ENCODE measurements at regions not wholly inside any gene's neighbourhood (a gene's known extent, or its start where the extent isn't known, plus 50 kb on each side); places are given as distances from the start of the nearest gene placed in this dataset.

DNA sequence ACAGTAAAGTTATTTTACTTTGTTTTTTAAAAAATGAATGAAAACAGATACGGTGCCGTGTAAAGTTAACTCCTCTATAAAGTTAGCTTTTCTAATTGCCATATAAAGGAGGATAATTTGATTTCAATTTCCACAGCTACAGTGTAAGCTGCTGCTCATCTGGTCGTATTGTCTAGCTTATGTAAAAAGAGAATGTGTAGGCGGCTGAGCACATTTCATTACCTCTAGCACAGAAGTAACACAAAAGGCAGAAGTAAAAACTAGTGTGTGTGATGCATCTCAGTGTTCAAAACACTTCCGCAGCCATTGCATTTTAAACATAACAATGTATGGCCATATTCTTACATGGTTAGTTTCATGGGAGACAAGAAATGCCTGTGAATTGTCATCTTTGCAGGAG, 105.0 kb upstream of the P2RY1 start:
- TF ChIP-seq, protein P1, sequence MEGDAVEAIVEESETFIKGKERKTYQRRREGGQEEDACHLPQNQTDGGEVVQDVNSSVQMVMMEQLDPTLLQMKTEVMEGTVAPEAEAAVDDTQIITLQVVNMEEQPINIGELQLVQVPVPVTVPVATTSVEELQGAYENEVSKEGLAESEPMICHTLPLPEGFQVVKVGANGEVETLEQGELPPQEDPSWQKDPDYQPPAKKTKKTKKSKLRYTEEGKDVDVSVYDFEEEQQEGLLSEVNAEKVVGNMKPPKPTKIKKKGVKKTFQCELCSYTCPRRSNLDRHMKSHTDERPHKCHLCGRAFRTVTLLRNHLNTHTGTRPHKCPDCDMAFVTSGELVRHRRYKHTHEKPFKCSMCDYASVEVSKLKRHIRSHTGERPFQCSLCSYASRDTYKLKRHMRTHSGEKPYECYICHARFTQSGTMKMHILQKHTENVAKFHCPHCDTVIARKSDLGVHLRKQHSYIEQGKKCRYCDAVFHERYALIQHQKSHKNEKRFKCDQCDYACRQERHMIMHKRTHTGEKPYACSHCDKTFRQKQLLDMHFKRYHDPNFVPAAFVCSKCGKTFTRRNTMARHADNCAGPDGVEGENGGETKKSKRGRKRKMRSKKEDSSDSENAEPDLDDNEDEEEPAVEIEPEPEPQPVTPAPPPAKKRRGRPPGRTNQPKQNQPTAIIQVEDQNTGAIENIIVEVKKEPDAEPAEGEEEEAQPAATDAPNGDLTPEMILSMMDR (IDR thresholded peaks at IDR 0.05; ENCODE audit: borderline replicate concordance, extremely low read depth, low read length, poor library complexity, severe bottlenecking), result no peak
- no peak for TF ChIP-seq EZH2 (IDR thresholded peaks at IDR 0.05; ENCODE audit: borderline replicate concordance, low read depth, low read length, severe bottlenecking)

GRCh38 chr3:152731511-152731910, 103.4 kb upstream of the P2RY1 start:
- ATAC-seq (ENCODE audit: insufficient read depth, low read depth) (no peak), DNase-seq (no peak)
- H3K9me3 ChIP-seq (ENCODE audit: insufficient read depth, low read length, severe bottlenecking), result no peaks in the 10 kb centered on the region
- no peaks in the 10 kb centered on the region for H4K20me1 ChIP-seq (ENCODE audit: insufficient read depth, low read length)
- H3K4me2 ChIP-seq (ENCODE audit: insufficient read depth, low read length), result no peak overlapping the region
- no peaks in the 10 kb centered on the region for H3K27me3 ChIP-seq (ENCODE audit: insufficient read depth, low read length, poor library complexity)
- H3K4me3 ChIP-seq (ENCODE audit: low read depth in 1 of 2, low read length in 2 of 2), result no peak overlapping the region
- H3K4me1 ChIP-seq (ENCODE audit: insufficient read depth, low read length), result no peaks in the 10 kb centered on the region
- H3K36me3 ChIP-seq (ENCODE audit: insufficient read depth, low read length), result no peaks in the 10 kb centered on the region
- no peak overlapping the region for H2AFZ ChIP-seq (ENCODE audit: low read depth, low read length)
- H3K79me2 ChIP-seq (ENCODE audit: insufficient read depth, low read length), result no peaks in the 10 kb centered on the region
- H3K9ac ChIP-seq (ENCODE audit: low read depth, low read length), result no peak overlapping the region
- no peak overlapping the region for H3K27ac ChIP-seq (ENCODE audit: low read length)
- no peak for TF ChIP-seq EZH2 (IDR thresholded peaks at IDR 0.05; ENCODE audit: borderline replicate concordance, low read depth, low read length, severe bottlenecking)
- TF ChIP-seq, protein P1 (IDR thresholded peaks at IDR 0.05; ENCODE audit: borderline replicate concordance, extremely low read depth, low read length, poor library complexity, severe bottlenecking), result no peak

More for the DNA sequence above, 105.0 kb upstream of the P2RY1 start:
- H3K9ac ChIP-seq (ENCODE audit: low read depth, low read length), result no peak overlapping the region
- no peaks in the 10 kb centered on the region for H3K4me1 ChIP-seq (ENCODE audit: insufficient read depth, low read length)
- H3K4me2 ChIP-seq (ENCODE audit: insufficient read depth, low read length), result no peak overlapping the region
- no peak overlapping the region for H2AFZ ChIP-seq (ENCODE audit: low read depth, low read length)
- no peaks in the 10 kb centered on the region for H3K9me3 ChIP-seq (ENCODE audit: insufficient read depth, low read length, severe bottlenecking)
- no peak overlapping the region for H3K27ac ChIP-seq (ENCODE audit: low read length)
- no peak overlapping the region for H3K4me3 ChIP-seq (ENCODE audit: low read depth in 1 of 2, low read length in 2 of 2)
- no peaks in the 10 kb centered on the region for H4K20me1 ChIP-seq (ENCODE audit: insufficient read depth, low read length)
- no peaks in the 10 kb centered on the region for H3K27me3 ChIP-seq (ENCODE audit: insufficient read depth, low read length, poor library complexity)
- H3K36me3 ChIP-seq (ENCODE audit: insufficient read depth, low read length), result no peaks in the 10 kb centered on the region
- no peaks in the 10 kb centered on the region for H3K79me2 ChIP-seq (ENCODE audit: insufficient read depth, low read length)
- DNase-seq (no peak), ATAC-seq (ENCODE audit: insufficient read depth, low read depth) (no peak)

DNA sequence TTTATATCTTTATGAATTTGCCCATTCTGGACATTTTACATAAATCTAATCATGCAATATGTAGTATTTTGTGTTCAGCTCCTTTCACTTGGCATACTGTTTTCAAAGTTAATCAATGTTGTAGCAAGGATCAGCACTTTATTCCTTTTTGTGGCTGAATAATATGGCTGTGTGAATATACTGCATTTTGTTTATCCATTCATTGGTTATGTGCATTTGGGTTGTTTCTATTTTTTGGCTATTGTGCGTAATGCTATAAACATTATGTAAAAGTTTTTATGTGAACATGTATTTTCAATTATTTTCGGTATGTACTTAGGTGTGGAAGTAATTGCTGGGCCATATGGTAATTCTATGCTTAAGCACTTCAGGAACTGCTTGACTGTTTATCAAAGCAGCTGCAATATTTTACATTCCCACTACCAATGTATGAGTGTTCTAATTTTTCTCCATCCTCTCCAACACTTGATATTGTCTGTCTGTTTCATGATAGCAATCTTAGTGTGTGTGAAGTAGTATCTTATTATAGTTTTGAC, 101.3 kb upstream of the P2RY1 start:
- TF ChIP-seq, protein P1 (IDR thresholded peaks at IDR 0.05; ENCODE audit: borderline replicate concordance, extremely low read depth, low read length, poor library complexity, severe bottlenecking), result no peak
- TF ChIP-seq EZH2 (IDR thresholded peaks at IDR 0.05; ENCODE audit: borderline replicate concordance, low read depth, low read length, severe bottlenecking), result no peak
- Histone ChIP-seq H3K27ac (ENCODE audit: low read length) (no peak overlapping the region), H3K36me3 (ENCODE audit: insufficient read depth, low read length) (no peaks in the 10 kb centered on the region), H3K9me3 (ENCODE audit: insufficient read depth, low read length, severe bottlenecking) (no peaks in the 10 kb centered on the region), H3K27me3 (ENCODE audit: insufficient read depth, low read length, poor library complexity) (no peaks in the 10 kb centered on the region), H2AFZ (ENCODE audit: low read depth, low read length) (no peak overlapping the region), H3K9ac (ENCODE audit: low read depth, low read length) (no peak overlapping the region), H4K20me1 (ENCODE audit: insufficient read depth, low read length) (no peaks in the 10 kb centered on the region), H3K79me2 (ENCODE audit: insufficient read depth, low read length) (no peaks in the 10 kb centered on the region), H3K4me1 (ENCODE audit: insufficient read depth, low read length) (no peaks in the 10 kb centered on the region), H3K4me3 (ENCODE audit: low read depth in 1 of 2, low read length in 2 of 2) (no peak overlapping the region), H3K4me2 (ENCODE audit: insufficient read depth, low read length) (no peak overlapping the region)
- ATAC-seq (ENCODE audit: insufficient read depth, low read depth) (no peak), DNase-seq (no peak)

All from DND-41 (cell line).